ENCODE measurements at regions not wholly inside any gene's neighbourhood (a gene's known extent, or its start where the extent isn't known, plus 50 kb on each side); places are given as distances from the start of the nearest gene placed in this dataset.
A peak's percentile ranks its signal among the peaks of the same experiment; 100 is the strongest.
"Not testable (repeated sequence)": the region's sequence is repeated elsewhere in the genome, so short reads cannot be mapped to it uniquely, and the experiment has no call there.

- no peak for DNase-seq (ENCODE audit: low read depth)
Measured at GRCh38 chr2:212913640-212914306, 237.6 kb downstream of the IKZF2 start.

- DNase-seq (ENCODE audit: low read depth) = peak; percentile 67
Measured at GRCh38 chr2:212912445-212913103, 238.8 kb downstream of the IKZF2 start.

- no peak for DNase-seq (ENCODE audit: low read depth)
Measured at GRCh38 chr2:212911011-212911410, 240.4 kb downstream of the IKZF2 start.

GRCh38 chr2:212908682-212909435, 242.6 kb downstream of the IKZF2 start:
- DNase-seq (ENCODE audit: low read depth) = no peak

GRCh38 chr2:212908031-212908430, 243.4 kb downstream of the IKZF2 start:
- DNase-seq (ENCODE audit: low read depth) = no peak

- no peak for DNase-seq (ENCODE audit: low read depth)
Measured at GRCh38 chr2:212906620-212907019, 244.8 kb downstream of the IKZF2 start.

GRCh38 chr2:212905640-212906201, 245.7 kb downstream of the IKZF2 start:
- DNase-seq (ENCODE audit: low read depth) = peak; percentile 25

GRCh38 chr2:212904646-212905045, 246.8 kb downstream of the IKZF2 start:
- no peak for DNase-seq (ENCODE audit: low read depth)

- DNase-seq (ENCODE audit: low read depth) = no peak
Measured at GRCh38 chr2:212903413-212903812, 248.0 kb downstream of the IKZF2 start.

- DNase-seq (ENCODE audit: low read depth) = no peak
Measured at GRCh38 chr2:212902421-212902820, 249.0 kb downstream of the IKZF2 start.

- DNase-seq (ENCODE audit: low read depth) = no peak
Measured at GRCh38 chr2:212901604-212902275, 249.7 kb downstream of the IKZF2 start.

GRCh38 chr2:212900715-212901114, 250.7 kb downstream of the IKZF2 start:
- no peak for DNase-seq (ENCODE audit: low read depth)

- no peak for DNase-seq (ENCODE audit: low read depth)
Measured at GRCh38 chr2:212898011-212898410, 253.4 kb downstream of the IKZF2 start.

GRCh38 chr2:212897296-212897695, 254.1 kb downstream of the IKZF2 start:
- DNase-seq (ENCODE audit: low read depth) = no peak

- DNase-seq (ENCODE audit: low read depth) = no peak
Measured at GRCh38 chr2:212894026-212894425, 257.4 kb downstream of the IKZF2 start.

GRCh38 chr2:212893216-212893615, 258.2 kb downstream of the IKZF2 start:
- no peak for DNase-seq (ENCODE audit: low read depth)

- DNase-seq (ENCODE audit: low read depth) = peak; percentile 45
Measured at GRCh38 chr2:212892193-212892592, 259.2 kb downstream of the IKZF2 start.

- DNase-seq (ENCODE audit: low read depth) = no peak
Measured at GRCh38 chr2:212891580-212891979, 259.8 kb downstream of the IKZF2 start.

- DNase-seq (ENCODE audit: low read depth) = no peak
Measured at GRCh38 chr2:212882626-212883025, 268.8 kb downstream of the IKZF2 start.

- DNase-seq (ENCODE audit: low read depth) = not testable (repeated sequence)
Measured at GRCh38 chr2:212876556-212876955, 274.9 kb downstream of the IKZF2 start.

- not testable (repeated sequence) for DNase-seq (ENCODE audit: low read depth)
Measured at GRCh38 chr2:212875950-212876349, 275.5 kb downstream of the IKZF2 start.

- no peak for DNase-seq (ENCODE audit: low read depth)
Measured at GRCh38 chr2:212873256-212873655, 278.2 kb downstream of the IKZF2 start.
